Neural progenitor cell (in vitro differentiated cells): ENCODE measurements at regions not wholly inside any gene's neighbourhood (a gene's known extent, or its start where the extent isn't known, plus 50 kb on each side); places are given as distances from the start of the nearest gene placed in this dataset.

ENCODE experiments used
- DNase-seq: peaks from one replicate; pipeline ENCODE4 v3.0.0-alpha.2; 2016; ENCODE audit warnings: low spot score
- H2AFZ ChIP-seq: fragments of 200-600 bp; sonication (generic); replicated peaks from 2 replicates; pipeline ENCODE4 v1.6.1; 2016; ENCODE audit warnings: antibody characterized with exemption
- H3F3A ChIP-seq: fragments of 200-600 bp; sonication (generic); 2 replicates; pipeline ENCODE4 v1.6.1; 2016; ENCODE audit warnings: antibody characterized with exemption, low read depth
- H3K27ac ChIP-seq: fragments of 200-600 bp; sonication (generic); 2 replicates; pipeline ENCODE4 v1.5.1; 2016; ENCODE audit warnings: mild to moderate bottlenecking
- H3K27me3 ChIP-seq: fragments of 200-600 bp; sonication (generic); 2 replicates; pipeline ENCODE4 v1.6.1; 2016; ENCODE audit warnings: mild to moderate bottlenecking, moderate library complexity
- H3K36me3 ChIP-seq: fragments of 200-600 bp; sonication (generic); 2 replicates; pipeline ENCODE4 v1.5.1; 2016
- H3K4me1 ChIP-seq: fragments of 200-600 bp; sonication (generic); 2 replicates; pipeline ENCODE4 v1.6.1; 2016; ENCODE audit warnings: mixed run types
- H3K4me2 ChIP-seq: fragments of 200-600 bp; sonication (generic); 2 replicates; pipeline ENCODE4 v1.6.1; 2016
- H3K4me3 ChIP-seq: fragments of 200-600 bp; sonication (generic); 2 replicates; pipeline ENCODE4 v1.5.1; 2016
- H3K79me2 ChIP-seq: fragments of 200-600 bp; sonication (generic); 2 replicates; pipeline ENCODE4 v1.6.1; 2016; ENCODE audit warnings: low read depth
- H3K9ac ChIP-seq: fragments of 200-600 bp; sonication (generic); 2 replicates; pipeline ENCODE4 v1.6.1; 2016
- H3K9me3 ChIP-seq: fragments of 200-600 bp; sonication (generic); 2 replicates; pipeline ENCODE4 v1.5.1; 2016; ENCODE audit warnings: low read depth
- H4K20me1 ChIP-seq: fragments of 200-600 bp; sonication (generic); 2 replicates; pipeline ENCODE4 v1.6.1; 2016; ENCODE audit warnings: low read depth
- H3K27ac Mint-ChIP-seq: 3 replicates; pipeline ENCODE4 v1.8.0; 2021; ENCODE audit warnings: mixed read lengths
- H3K27me3 Mint-ChIP-seq: 2 replicates; pipeline ENCODE4 v1.8.0; 2022; ENCODE audit warnings: low read depth, mild to moderate bottlenecking, inconsistent platforms, moderate library complexity, mixed read lengths; ENCODE audit not compliant: insufficient read depth
- H3K36me3 Mint-ChIP-seq: 3 replicates; pipeline ENCODE4 v1.8.0; 2021; ENCODE audit warnings: mixed read lengths
- H3K4me1 Mint-ChIP-seq: 3 replicates; pipeline ENCODE4 v1.8.0; 2021; ENCODE audit warnings: mixed read lengths
- H3K4me3 Mint-ChIP-seq: 3 replicates; pipeline ENCODE4 v1.8.0; 2021; ENCODE audit warnings: mild to moderate bottlenecking, moderate library complexity, mixed read lengths
- H3K9me3 Mint-ChIP-seq: 3 replicates; pipeline ENCODE4 v1.8.0; 2020; ENCODE audit warnings: mixed read lengths
- CTCF ChIP-seq: fragments of 200-600 bp; sonication (generic); IDR thresholded peaks from 2 replicates; pipeline ENCODE4 v1.5.1; 2017; ENCODE audit warnings: antibody characterized with exemption, mild to moderate bottlenecking
- EZH2 ChIP-seq: fragments of 200-600 bp; sonication (generic); IDR thresholded peaks from 2 replicates; pipeline ENCODE4 v1.6.1; 2017; ENCODE audit warnings: antibody characterized with exemption, mild to moderate bottlenecking, moderate library complexity
- EZH2phosphoT487 ChIP-seq: fragments of 200-600 bp; sonication (generic); IDR thresholded peaks from 2 replicates; pipeline ENCODE4 v1.6.1; 2017; ENCODE audit warnings: antibody characterized with exemption

- TF ChIP-seq EZH2phosphoT487 (no peak), CTCF (no peak), EZH2 (no peak)
- H3K4me2 ChIP-seq, result no peak overlapping the region
- no peak overlapping the region for H3K9ac ChIP-seq
- H3K27me3 ChIP-seq, result no peaks in the 10 kb centered on the region
- H3K4me1 ChIP-seq, result no peaks in the 10 kb centered on the region
- Mint-ChIP-seq H3K36me3 (no peaks in the 10 kb centered on the region), H3K27ac (no peak overlapping the region), H3K4me3 (no peak overlapping the region), H3K27me3 (no peaks in the 10 kb centered on the region), H3K4me1 (no peaks in the 10 kb centered on the region), H3K9me3 (no peaks in the 10 kb centered on the region)
- no peak for DNase-seq
- no peaks in the 10 kb centered on the region for H3F3A ChIP-seq
- peak overlapping the region; percentile 14 for H2AFZ ChIP-seq
- no peak overlapping the region for H3K27ac ChIP-seq
- H3K4me3 ChIP-seq, result no peak overlapping the region
- H4K20me1 ChIP-seq, result no peaks in the 10 kb centered on the region
- no peaks in the 10 kb centered on the region for H3K79me2 ChIP-seq
- H3K9me3 ChIP-seq, result no peaks in the 10 kb centered on the region
- H3K36me3 ChIP-seq, result no peaks in the 10 kb centered on the region
Measured at GRCh38 chr2:107728586-107728985, 98.1 kb upstream of the RGPD4 start.

- no peaks in the 10 kb centered on the region for H3K9me3 Mint-ChIP-seq
- Histone ChIP-seq H3K79me2 (no peaks in the 10 kb centered on the region), H3K27me3 (no peaks in the 10 kb centered on the region), H3K4me1 (no peaks in the 10 kb centered on the region), H3K9me3 (no peaks in the 10 kb centered on the region), H4K20me1 (no peaks in the 10 kb centered on the region), H3F3A (no peaks in the 10 kb centered on the region), H3K9ac (no peak overlapping the region), H3K4me2 (no peak overlapping the region), H3K4me3 (no peak overlapping the region), H2AFZ (no peak overlapping the region), H3K36me3 (no peaks in the 10 kb centered on the region), H3K27ac (no peak overlapping the region)
- DNase-seq, result no peak
- TF ChIP-seq CTCF (no peak), EZH2phosphoT487 (no peak), EZH2 (no peak)
- H3K4me3 Mint-ChIP-seq, result no peak overlapping the region
- H3K4me1 Mint-ChIP-seq, result no peaks in the 10 kb centered on the region
- H3K36me3 Mint-ChIP-seq, result no peaks in the 10 kb centered on the region
- no peaks in the 10 kb centered on the region for H3K27me3 Mint-ChIP-seq
- H3K27ac Mint-ChIP-seq, result no peak overlapping the region
Measured at GRCh38 chr2:107729440-107729839, 97.3 kb upstream of the RGPD4 start.

- no peaks in the 10 kb centered on the region for H3K27me3 ChIP-seq
- no peak for DNase-seq
- no peak overlapping the region for H2AFZ ChIP-seq
- Mint-ChIP-seq H3K4me3 (no peak overlapping the region), H3K27ac (no peak overlapping the region), H3K4me1 (no peaks in the 10 kb centered on the region), H3K27me3 (no peaks in the 10 kb centered on the region), H3K36me3 (no peaks in the 10 kb centered on the region), H3K9me3 (no peaks in the 10 kb centered on the region)
- H3K4me1 ChIP-seq, result no peaks in the 10 kb centered on the region
- no peaks in the 10 kb centered on the region for H3K36me3 ChIP-seq
- no peak overlapping the region for H3K4me3 ChIP-seq
- TF ChIP-seq CTCF, result no peak
- no peak for TF ChIP-seq EZH2phosphoT487
- TF ChIP-seq EZH2, result no peak
- no peaks in the 10 kb centered on the region for H3K79me2 ChIP-seq
- no peaks in the 10 kb centered on the region for H4K20me1 ChIP-seq
- H3K9me3 ChIP-seq, result no peaks in the 10 kb centered on the region
- H3F3A ChIP-seq, result no peaks in the 10 kb centered on the region
- no peak overlapping the region for H3K27ac ChIP-seq
- H3K4me2 ChIP-seq, result no peak overlapping the region
- no peak overlapping the region for H3K9ac ChIP-seq
Measured at GRCh38 chr2:107730898-107731297, 95.8 kb upstream of the RGPD4 start.

- no peaks in the 10 kb centered on the region for H3F3A ChIP-seq
- H3K27me3 Mint-ChIP-seq, result no peaks in the 10 kb centered on the region
- no peaks in the 10 kb centered on the region for H3K4me1 Mint-ChIP-seq
- no peak overlapping the region for H3K4me2 ChIP-seq
- H3K4me3 ChIP-seq, result no peak overlapping the region
- H2AFZ ChIP-seq, result no peak overlapping the region
- H3K36me3 Mint-ChIP-seq, result no peaks in the 10 kb centered on the region
- H3K79me2 ChIP-seq, result no peaks in the 10 kb centered on the region
- no peak overlapping the region for H3K27ac ChIP-seq
- H3K9me3 ChIP-seq, result no peaks in the 10 kb centered on the region
- H3K9ac ChIP-seq, result no peak overlapping the region
- H3K4me3 Mint-ChIP-seq, result no peak overlapping the region
- no peaks in the 10 kb centered on the region for H3K36me3 ChIP-seq
- H4K20me1 ChIP-seq, result no peaks in the 10 kb centered on the region
- no peaks in the 10 kb centered on the region for H3K4me1 ChIP-seq
- no peak overlapping the region for H3K27ac Mint-ChIP-seq
- no peaks in the 10 kb centered on the region for H3K27me3 ChIP-seq
- no peak for DNase-seq
- no peak for TF ChIP-seq CTCF
- no peak for TF ChIP-seq EZH2
- no peak for TF ChIP-seq EZH2phosphoT487
- no peaks in the 10 kb centered on the region for H3K9me3 Mint-ChIP-seq
Measured at GRCh38 chr2:107731435-107731834, 95.3 kb upstream of the RGPD4 start.
